ENCODE measurements at regions not wholly inside any gene's neighbourhood (a gene's known extent, or its start where the extent isn't known, plus 50 kb on each side); places are given as distances from the start of the nearest gene placed in this dataset.

- TF ChIP-seq CTCF (IDR thresholded peaks at IDR 0.05) (no peak), POLR2A (IDR thresholded peaks at IDR 0.05) (no peak)
These were observed 156.3 kb upstream of the IRX3 start for GRCh38 chr16:54442864-54443263.
